HepG2 (cell line): ENCODE measurements at regions not wholly inside any gene's neighbourhood (a gene's known extent, or its start where the extent isn't known, plus 50 kb on each side); places are given as distances from the start of the nearest gene placed in this dataset.

Experiments used
- ATAC-seq: fragments of 200-7000 bp; cut with Tn5 transposase; 3 replicates; pipeline ENCODE4 v1.9.1; 2020; ENCODE audit warnings: mild to moderate bottlenecking, moderate library complexity
- BruUV-seq: library from RNA; stranded (reverse); fragments of 400-500 nt; replicated peaks from 2 replicates; lab custom pipeline; 2021; lab: Mats Ljungman, UMichigan
- CTCF ChIA-PET: fragments of 300-600 bp; formaldehyde crosslinking; extraction: SDS; loops from one replicate; lab custom pipeline; 2021; ENCODE audit warnings: low total read pairs, inconsistent platforms, low intra/inter-chr PET ratio; lab: Yijun Ruan, JAX
- POLR2A ChIA-PET: fragments of 350-600 bp; sonication (Branson Sonifier 250); formaldehyde crosslinking; loops from one replicate; lab custom pipeline; 2020; ENCODE audit warnings: antibody characterized with exemption, inconsistent platforms; lab: Yijun Ruan, JAX
- DNase-seq: peaks from one replicate; pipeline ENCODE4 v3.0.0-alpha.2; 2015; ENCODE audit warnings: low spot score
- FAIRE-seq: peaks from 3 replicates; lab custom pipeline; 2011; peaks lifted over from hg19 to GRCh38; lab: Jason Lieb, UNC
- H2AFZ ChIP-seq: one replicate; pipeline ENCODE4 v1.6.1; 2011; ENCODE audit warnings: low read length, inconsistent platforms
- H3K27ac ChIP-seq: fragments of 300-600 bp; 3 replicates; pipeline ENCODE4 v1.8.0; 2011; ENCODE audit warnings: mixed run types, mild to moderate bottlenecking, mixed read lengths, low read length, inconsistent platforms; ENCODE audit not compliant: insufficient read depth; ENCODE audit errors: extremely low read length
- H3K27me3 ChIP-seq, 2 experiments: fragments of 200-600 bp in 1 of 2; 2 replicates in 1 of 2; 3 replicates in 1 of 2; pipeline versions ENCODE4 v1.6.0 to v1.8.0; 2011; ENCODE audit warnings: low read length in 2 of 2, mild to moderate bottlenecking in 2 of 2, moderate library complexity in 2 of 2, inconsistent platforms in 1 of 2; ENCODE audit not compliant: insufficient read depth in 2 of 2, control insufficient read depth in 1 of 2
- H3K36me3 ChIP-seq, 2 experiments: fragments of 200-600 bp in 1 of 2; replicated peaks in 1 of 2; 2 replicates in 1 of 2; 3 replicates in 1 of 2; pipeline versions ENCODE4 v1.5.1 to v1.8.0; 2011; ENCODE audit warnings: low read length in 2 of 2, inconsistent platforms in 1 of 2; ENCODE audit not compliant: insufficient read depth in 2 of 2, control insufficient read depth in 1 of 2
- H3K4me1 ChIP-seq: 2 replicates; pipeline ENCODE4 v1.5.1; 2012; ENCODE audit warnings: low read length, inconsistent platforms; ENCODE audit not compliant: insufficient read depth
- H3K4me2 ChIP-seq: 2 replicates; pipeline ENCODE4 v1.6.0; 2011; ENCODE audit warnings: low read depth, low read length, inconsistent platforms
- H3K4me3 ChIP-seq, 3 experiments: fragments of 200-600 bp in 1 of 3; sonication (generic), shearing (Covaris generic) in 1 of 3; replicated peaks in 1 of 3; 2 replicates each; pipeline ENCODE4 v1.5.1; 2011 to 2016; ENCODE audit warnings: low read length in 3 of 3, inconsistent platforms in 2 of 3, low read depth in 2 of 3, mild to moderate bottlenecking in 2 of 3, control low read depth in 1 of 3, mixed read lengths in 1 of 3; ENCODE audit not compliant: insufficient read depth in 1 of 3
- H3K79me2 ChIP-seq: one replicate; pipeline ENCODE4 v1.6.1; 2011; ENCODE audit warnings: low read length, inconsistent platforms; ENCODE audit not compliant: insufficient read depth
- H3K9ac ChIP-seq: 2 replicates; pipeline ENCODE4 v1.6.0; 2011; ENCODE audit warnings: mild to moderate bottlenecking, low read depth, low read length, inconsistent platforms; ENCODE audit not compliant: insufficient read depth
- H3K9me3 ChIP-seq: 2 replicates; pipeline ENCODE4 v1.5.1; 2012; ENCODE audit warnings: mild to moderate bottlenecking, low read length
- H4K20me1 ChIP-seq: 2 replicates; pipeline ENCODE4 v1.6.0; 2011; ENCODE audit warnings: inconsistent platforms, mild to moderate bottlenecking, low read length, moderate library complexity; ENCODE audit not compliant: insufficient read depth
- EP300 ChIP-seq, 3 experiments: sonication (generic) in 1 of 3; formaldehyde crosslinking in 1 of 3; IDR thresholded peaks; 2 replicates each; pipeline versions ENCODE4 v1.5.1 to v1.6.1; 2011 to 2020; ENCODE audit warnings: low read depth in 2 of 3, low read length in 2 of 3, borderline replicate concordance in 1 of 3, improper control_type of control experiment in 1 of 3, mild to moderate bottlenecking in 1 of 3, missing genetic modification reagents in 1 of 3, moderate library complexity in 1 of 3
- ZNF672 ChIP-seq: sonication (generic); formaldehyde crosslinking; IDR thresholded peaks from 2 replicates; pipeline ENCODE4 v1.8.1; 2022; ENCODE audit warnings: missing genetic modification reagents
- WGBS: methylation state at CpG from one replicate; pipeline ENCODE4 v1.1.6; 2017; ENCODE audit warnings: low lambda C conversion rate; 5-methylcytosine and 5-hydroxymethylcytosine counted together
- in situ Hi-C: cut with HindIII; loops from 2 replicates; pipeline ENCODE4 v1.10.0; 2017; ENCODE audit warnings: low pct_unique_long_range_greater_than_20kb; ENCODE audit not compliant: extremely low pct_ligation_motif_present
- intact Hi-C: fragments of 100-400 bp; cut with micrococcal nuclease; formaldehyde crosslinking; loops from one replicate; pipeline ENCODE4 v1.10.0; 2022; ENCODE audit not compliant: unreplicated experiment
- TF ChIP-seq, protein P1 (sequence below): sonication (generic); formaldehyde crosslinking; IDR thresholded peaks from 2 replicates; pipeline ENCODE4 v1.9.0; 2021; ENCODE audit warnings: missing genetic modification reagents, borderline replicate concordance
- TF ChIP-seq, protein P2 (sequence below), 2 experiments: IDR thresholded peaks; 2 replicates each; pipeline ENCODE4 v1.6.1; 2011 to 2012; ENCODE audit warnings: low read length in 2 of 2, borderline replicate concordance in 1 of 2, low read depth in 1 of 2, mild to moderate bottlenecking in 1 of 2, moderate library complexity in 1 of 2
- TF ChIP-seq, protein P3 (sequence below): sonication (generic); formaldehyde crosslinking; conservative IDR thresholded peaks from 2 replicates; pipeline ENCODE4 v1.5.0; 2020; ENCODE audit warnings: missing genetic modification reagents
- TF ChIP-seq, protein P4 (sequence below): sonication (generic); formaldehyde crosslinking; IDR thresholded peaks from 2 replicates; pipeline ENCODE4 v1.4.0; 2020; ENCODE audit warnings: missing genetic modification reagents

DNA sequence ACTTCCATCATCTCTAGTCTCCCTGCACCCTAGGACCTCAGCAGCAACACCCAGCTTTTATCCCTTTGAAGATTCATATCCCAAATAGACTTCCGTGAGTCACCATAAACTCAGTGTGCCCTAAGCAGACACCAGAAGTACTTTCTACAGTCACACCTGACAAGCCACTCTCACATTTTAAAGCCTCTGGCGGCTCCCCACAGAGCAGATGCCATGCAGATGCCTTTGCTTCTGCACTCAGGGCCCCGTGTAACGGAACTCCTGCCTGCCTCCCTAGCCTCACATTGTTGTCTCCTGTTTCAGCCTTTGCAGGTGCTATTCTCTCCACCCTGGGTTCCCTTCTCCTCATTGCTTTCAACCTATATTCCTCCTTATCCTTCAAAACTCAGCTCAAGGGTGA, 155.5 kb upstream of the SLC24A5 start:
- BruUV-seq = no TSS peak
- Histone ChIP-seq H4K20me1 (no peaks in the 10 kb centered on the region), H3K9me3 (peaks cover 32% of the 10 kb centered on the region), H3K27me3 (no peaks in the 10 kb centered on the region), H3K27ac (no peak overlapping the region), H3K36me3 (no peaks in the 10 kb centered on the region), H2AFZ (no peak overlapping the region), H3K9ac (no peak overlapping the region), H3K79me2 (no peaks in the 10 kb centered on the region), H3K4me1 (no peaks in the 10 kb centered on the region), H3K4me2 (no peak overlapping the region), H3K4me3 (no peak overlapping the region)
- WGBS = 26% methylated on average over 4 of the region's 4 CpGs
- ChIA-PET POLR2A (no interaction called here), CTCF (no interaction called here)
- intact Hi-C loops (no loop called here), in situ Hi-C loops (no loop called here)
- TF ChIP-seq, protein P1, sequence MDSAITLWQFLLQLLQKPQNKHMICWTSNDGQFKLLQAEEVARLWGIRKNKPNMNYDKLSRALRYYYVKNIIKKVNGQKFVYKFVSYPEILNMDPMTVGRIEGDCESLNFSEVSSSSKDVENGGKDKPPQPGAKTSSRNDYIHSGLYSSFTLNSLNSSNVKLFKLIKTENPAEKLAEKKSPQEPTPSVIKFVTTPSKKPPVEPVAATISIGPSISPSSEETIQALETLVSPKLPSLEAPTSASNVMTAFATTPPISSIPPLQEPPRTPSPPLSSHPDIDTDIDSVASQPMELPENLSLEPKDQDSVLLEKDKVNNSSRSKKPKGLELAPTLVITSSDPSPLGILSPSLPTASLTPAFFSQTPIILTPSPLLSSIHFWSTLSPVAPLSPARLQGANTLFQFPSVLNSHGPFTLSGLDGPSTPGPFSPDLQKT (CRISPR knock-in tag) = no peak
- TF ChIP-seq, protein P2, sequence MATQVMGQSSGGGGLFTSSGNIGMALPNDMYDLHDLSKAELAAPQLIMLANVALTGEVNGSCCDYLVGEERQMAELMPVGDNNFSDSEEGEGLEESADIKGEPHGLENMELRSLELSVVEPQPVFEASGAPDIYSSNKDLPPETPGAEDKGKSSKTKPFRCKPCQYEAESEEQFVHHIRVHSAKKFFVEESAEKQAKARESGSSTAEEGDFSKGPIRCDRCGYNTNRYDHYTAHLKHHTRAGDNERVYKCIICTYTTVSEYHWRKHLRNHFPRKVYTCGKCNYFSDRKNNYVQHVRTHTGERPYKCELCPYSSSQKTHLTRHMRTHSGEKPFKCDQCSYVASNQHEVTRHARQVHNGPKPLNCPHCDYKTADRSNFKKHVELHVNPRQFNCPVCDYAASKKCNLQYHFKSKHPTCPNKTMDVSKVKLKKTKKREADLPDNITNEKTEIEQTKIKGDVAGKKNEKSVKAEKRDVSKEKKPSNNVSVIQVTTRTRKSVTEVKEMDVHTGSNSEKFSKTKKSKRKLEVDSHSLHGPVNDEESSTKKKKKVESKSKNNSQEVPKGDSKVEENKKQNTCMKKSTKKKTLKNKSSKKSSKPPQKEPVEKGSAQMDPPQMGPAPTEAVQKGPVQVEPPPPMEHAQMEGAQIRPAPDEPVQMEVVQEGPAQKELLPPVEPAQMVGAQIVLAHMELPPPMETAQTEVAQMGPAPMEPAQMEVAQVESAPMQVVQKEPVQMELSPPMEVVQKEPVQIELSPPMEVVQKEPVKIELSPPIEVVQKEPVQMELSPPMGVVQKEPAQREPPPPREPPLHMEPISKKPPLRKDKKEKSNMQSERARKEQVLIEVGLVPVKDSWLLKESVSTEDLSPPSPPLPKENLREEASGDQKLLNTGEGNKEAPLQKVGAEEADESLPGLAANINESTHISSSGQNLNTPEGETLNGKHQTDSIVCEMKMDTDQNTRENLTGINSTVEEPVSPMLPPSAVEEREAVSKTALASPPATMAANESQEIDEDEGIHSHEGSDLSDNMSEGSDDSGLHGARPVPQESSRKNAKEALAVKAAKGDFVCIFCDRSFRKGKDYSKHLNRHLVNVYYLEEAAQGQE (IDR thresholded peaks at IDR 0.05; ENCODE audit: borderline replicate concordance in 1 of 2, low read depth in 1 of 2, low read length in 2 of 2) = no peak
- TF ChIP-seq EP300 (IDR thresholded peaks at IDR 0.05; ENCODE audit: low read depth in 2 of 2, low read length in 2 of 2) (no peak), EP300 (CRISPR knock-in tag; IDR thresholded peaks at IDR 0.05; ENCODE audit: borderline replicate concordance) (no peak), ZNF672 (CRISPR knock-in tag) (no peak)
- TF ChIP-seq, protein P3, sequence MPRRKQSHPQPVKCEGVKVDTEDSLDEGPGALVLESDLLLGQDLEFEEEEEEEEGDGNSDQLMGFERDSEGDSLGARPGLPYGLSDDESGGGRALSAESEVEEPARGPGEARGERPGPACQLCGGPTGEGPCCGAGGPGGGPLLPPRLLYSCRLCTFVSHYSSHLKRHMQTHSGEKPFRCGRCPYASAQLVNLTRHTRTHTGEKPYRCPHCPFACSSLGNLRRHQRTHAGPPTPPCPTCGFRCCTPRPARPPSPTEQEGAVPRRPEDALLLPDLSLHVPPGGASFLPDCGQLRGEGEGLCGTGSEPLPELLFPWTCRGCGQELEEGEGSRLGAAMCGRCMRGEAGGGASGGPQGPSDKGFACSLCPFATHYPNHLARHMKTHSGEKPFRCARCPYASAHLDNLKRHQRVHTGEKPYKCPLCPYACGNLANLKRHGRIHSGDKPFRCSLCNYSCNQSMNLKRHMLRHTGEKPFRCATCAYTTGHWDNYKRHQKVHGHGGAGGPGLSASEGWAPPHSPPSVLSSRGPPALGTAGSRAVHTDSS = no peak
- TF ChIP-seq, protein P4, sequence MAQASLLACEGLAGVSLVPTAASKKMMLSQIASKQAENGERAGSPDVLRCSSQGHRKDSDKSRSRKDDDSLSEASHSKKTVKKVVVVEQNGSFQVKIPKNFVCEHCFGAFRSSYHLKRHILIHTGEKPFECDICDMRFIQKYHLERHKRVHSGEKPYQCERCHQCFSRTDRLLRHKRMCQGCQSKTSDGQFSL (CRISPR knock-in tag) = no peak
- no peak for DNase-seq
- ATAC-seq = no peak
- FAIRE-seq = no peak
